ENCODE measurements at regions not wholly inside any gene's neighbourhood (a gene's known extent, or its start where the extent isn't known, plus 50 kb on each side); places are given as distances from the start of the nearest gene placed in this dataset.
"Not testable (repeated sequence)": the region's sequence is repeated elsewhere in the genome, so short reads cannot be mapped to it uniquely, and the experiment has no call there.

- no peak for DNase-seq (ENCODE audit: low read depth in 2 of 3, low spot score in 1 of 3)
These were observed 441.3 kb upstream of the CDH20 start for GRCh38 chr18:60891936-60892335.

GRCh38 chr18:60892441-60892840 lies 440.8 kb upstream of the CDH20 start:
- DNase-seq (ENCODE audit: low read depth in 2 of 3, low spot score in 1 of 3) = no peak

GRCh38 chr18:60892855-60893254 lies 440.4 kb upstream of the CDH20 start:
- DNase-seq (ENCODE audit: low read depth in 2 of 3, low spot score in 1 of 3) = no peak

GRCh38 chr18:60893355-60894097 lies 439.7 kb upstream of the CDH20 start:
- DNase-seq (ENCODE audit: low read depth in 2 of 3, low spot score in 1 of 3) = no peak

GRCh38 chr18:60894254-60894945 lies 438.8 kb upstream of the CDH20 start:
- no peak for DNase-seq (ENCODE audit: low read depth in 2 of 3, low spot score in 1 of 3)

- no peak for DNase-seq (ENCODE audit: low read depth in 2 of 3, low spot score in 1 of 3)
These were observed 438.0 kb upstream of the CDH20 start for GRCh38 chr18:60895181-60895580.

- no peak for DNase-seq (ENCODE audit: low read depth in 2 of 3, low spot score in 1 of 3)
These were observed 435.1 kb upstream of the CDH20 start for GRCh38 chr18:60898111-60898510.

GRCh38 chr18:60905699-60906098 lies 427.5 kb upstream of the CDH20 start:
- DNase-seq (ENCODE audit: low read depth in 2 of 3, low spot score in 1 of 3) = no peak

- DNase-seq (ENCODE audit: low read depth in 2 of 3, low spot score in 1 of 3) = no peak
These were observed 422.7 kb upstream of the CDH20 start for GRCh38 chr18:60910534-60910933.

- no peak for DNase-seq (ENCODE audit: low read depth in 2 of 3, low spot score in 1 of 3)
These were observed 421.7 kb upstream of the CDH20 start for GRCh38 chr18:60911504-60911903.

- DNase-seq (ENCODE audit: low read depth in 2 of 3, low spot score in 1 of 3) = no peak
These were observed 418.1 kb upstream of the CDH20 start for GRCh38 chr18:60915160-60915559.

- DNase-seq (ENCODE audit: low read depth in 2 of 3, low spot score in 1 of 3) = not testable (repeated sequence)
These were observed 414.4 kb upstream of the CDH20 start for GRCh38 chr18:60918862-60919261.

- DNase-seq (ENCODE audit: low read depth in 2 of 3, low spot score in 1 of 3) = no peak
These were observed 407.3 kb upstream of the CDH20 start for GRCh38 chr18:60925892-60926291.

GRCh38 chr18:60929966-60930365 lies 403.3 kb upstream of the CDH20 start:
- no peak for DNase-seq (ENCODE audit: low read depth in 2 of 3, low spot score in 1 of 3)

- DNase-seq (ENCODE audit: low read depth in 2 of 3, low spot score in 1 of 3) = no peak
These were observed 398.0 kb upstream of the CDH20 start for GRCh38 chr18:60935041-60935910.

- no peak for DNase-seq (ENCODE audit: low read depth in 2 of 3, low spot score in 1 of 3)
These were observed 397.1 kb upstream of the CDH20 start for GRCh38 chr18:60936101-60936500.

GRCh38 chr18:60943297-60943696 lies 389.9 kb upstream of the CDH20 start:
- no peak for DNase-seq (ENCODE audit: low read depth in 2 of 3, low spot score in 1 of 3)

- DNase-seq (ENCODE audit: low read depth in 2 of 3, low spot score in 1 of 3) = no peak
These were observed 382.6 kb upstream of the CDH20 start for GRCh38 chr18:60950634-60951033.

GRCh38 chr18:60951091-60951490 lies 382.1 kb upstream of the CDH20 start:
- no peak for DNase-seq (ENCODE audit: low read depth in 2 of 3, low spot score in 1 of 3)

GRCh38 chr18:60962625-60963024 lies 370.6 kb upstream of the CDH20 start:
- no peak for DNase-seq (ENCODE audit: low read depth in 2 of 3, low spot score in 1 of 3)

- DNase-seq (ENCODE audit: low read depth in 2 of 3, low spot score in 1 of 3) = no peak
These were observed 367.4 kb upstream of the CDH20 start for GRCh38 chr18:60965856-60966255.

- no peak for DNase-seq (ENCODE audit: low read depth in 2 of 3, low spot score in 1 of 3)
These were observed 366.4 kb upstream of the CDH20 start for GRCh38 chr18:60966876-60967275.

Measured in stimulated activated CD4-positive, alpha-beta T cell treated with anti-CD3 and anti-CD28 coated beads, Interleukin-12 subunit alpha, Interleukin-12 subunit beta, amount 100 ng/mL, for 48 hours (primary cell).